Esophagus muscularis mucosa (tissue), 4 donors: ENCODE measurements at regions not wholly inside any gene's neighbourhood (a gene's known extent, or its start where the extent isn't known, plus 50 kb on each side); places are given as distances from the start of the nearest gene placed in this dataset.

Source experiments
- EP300 ChIP-seq: sonication (generic); formaldehyde crosslinking; IDR thresholded peaks from one replicate; pipeline ENCODE4 v1.6.1; 2017; ENCODE audit warnings: antibody characterized with exemption
- POLR2A ChIP-seq: fragments of 450-650 bp; IDR thresholded peaks from one replicate; pipeline ENCODE4 v1.6.1; 2017; ENCODE audit warnings: antibody characterized with exemption, moderate library complexity, mild to moderate bottlenecking, low read depth
- TF ChIP-seq, protein P1 (sequence below), 3 experiments: fragments of 200-600 bp in 2 of 3; fragments of 450-650 bp in 1 of 3; sonication (generic) in 2 of 3; IDR thresholded peaks; one replicate each; pipeline ENCODE4 v1.5.1; 2017 to 2019; ENCODE audit warnings: antibody characterized with exemption in 3 of 3, mild to moderate bottlenecking in 2 of 3, moderate library complexity in 1 of 3

DNA sequence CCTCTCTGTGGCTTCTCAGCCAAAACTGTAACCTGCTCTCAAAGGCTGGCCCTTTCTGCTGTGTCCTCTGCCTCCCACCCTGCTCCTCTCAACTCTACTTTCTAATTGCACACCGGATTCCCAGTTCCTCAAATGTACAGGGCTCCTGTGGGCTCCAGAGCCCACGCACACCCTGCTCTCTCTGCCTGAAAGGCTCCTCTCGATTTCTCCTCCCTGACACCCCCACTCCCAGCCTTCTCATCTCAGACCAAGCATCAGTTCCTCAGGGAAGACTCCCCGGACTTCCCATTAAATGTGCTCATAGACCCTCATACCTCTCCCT is 111.7 kb upstream of the STEAP1B start:
- no peak for TF ChIP-seq POLR2A
- TF ChIP-seq, protein P1, sequence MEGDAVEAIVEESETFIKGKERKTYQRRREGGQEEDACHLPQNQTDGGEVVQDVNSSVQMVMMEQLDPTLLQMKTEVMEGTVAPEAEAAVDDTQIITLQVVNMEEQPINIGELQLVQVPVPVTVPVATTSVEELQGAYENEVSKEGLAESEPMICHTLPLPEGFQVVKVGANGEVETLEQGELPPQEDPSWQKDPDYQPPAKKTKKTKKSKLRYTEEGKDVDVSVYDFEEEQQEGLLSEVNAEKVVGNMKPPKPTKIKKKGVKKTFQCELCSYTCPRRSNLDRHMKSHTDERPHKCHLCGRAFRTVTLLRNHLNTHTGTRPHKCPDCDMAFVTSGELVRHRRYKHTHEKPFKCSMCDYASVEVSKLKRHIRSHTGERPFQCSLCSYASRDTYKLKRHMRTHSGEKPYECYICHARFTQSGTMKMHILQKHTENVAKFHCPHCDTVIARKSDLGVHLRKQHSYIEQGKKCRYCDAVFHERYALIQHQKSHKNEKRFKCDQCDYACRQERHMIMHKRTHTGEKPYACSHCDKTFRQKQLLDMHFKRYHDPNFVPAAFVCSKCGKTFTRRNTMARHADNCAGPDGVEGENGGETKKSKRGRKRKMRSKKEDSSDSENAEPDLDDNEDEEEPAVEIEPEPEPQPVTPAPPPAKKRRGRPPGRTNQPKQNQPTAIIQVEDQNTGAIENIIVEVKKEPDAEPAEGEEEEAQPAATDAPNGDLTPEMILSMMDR (IDR thresholded peaks at IDR 0.05): no peak
- no peak for TF ChIP-seq EP300
